ENCODE measurements at regions not wholly inside any gene's neighbourhood (a gene's known extent, or its start where the extent isn't known, plus 50 kb on each side); places are given as distances from the start of the nearest gene placed in this dataset.

DNA sequence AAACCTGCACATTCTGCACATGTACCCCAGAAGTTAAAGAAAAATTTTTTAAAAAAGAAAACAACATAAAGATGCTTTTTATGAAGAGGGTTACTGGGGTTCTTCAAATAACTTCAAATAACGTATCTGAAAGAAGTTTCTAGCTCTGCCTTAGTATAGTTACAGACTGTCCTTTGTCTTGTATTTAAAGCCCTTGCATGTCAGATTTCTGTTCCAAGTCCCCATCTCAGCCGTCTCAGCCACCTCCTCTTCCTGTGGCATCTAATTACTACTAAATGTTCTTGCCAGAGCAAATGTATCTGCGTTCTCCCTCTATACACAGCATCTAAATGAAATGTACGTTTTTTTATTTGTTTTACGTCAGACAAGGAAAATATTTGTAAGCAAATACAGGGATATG is 89.4 kb upstream of the AKR1E2 start:
- Histone ChIP-seq H3K36me3 (ENCODE audit: low read depth) (no peaks in the 10 kb centered on the region), H3F3A (ENCODE audit: insufficient read depth, low read depth) (no peaks in the 10 kb centered on the region), H4K20me1 (ENCODE audit: insufficient read depth) (no peaks in the 10 kb centered on the region), H3K27ac (no peak overlapping the region), H3K79me2 (ENCODE audit: low read depth) (no peaks in the 10 kb centered on the region), H3K4me2 (no peak overlapping the region), H3K4me1 (replicated peaks; ENCODE audit: insufficient read depth) (peaks cover 16% of the 10 kb centered on the region), H3K27me3 (ENCODE audit: insufficient read depth, low read depth) (no peaks in the 10 kb centered on the region), H3K9me2 (ENCODE audit: insufficient read depth) (no peaks in the 10 kb centered on the region), H3K4me3 (no peak overlapping the region), H3K9me3 (ENCODE audit: insufficient read depth, low read depth) (no peaks in the 10 kb centered on the region), H2AFZ (no peak overlapping the region)
- BruUV-seq (replicated peaks), result no TSS peak
- TF ChIP-seq, protein P1, sequence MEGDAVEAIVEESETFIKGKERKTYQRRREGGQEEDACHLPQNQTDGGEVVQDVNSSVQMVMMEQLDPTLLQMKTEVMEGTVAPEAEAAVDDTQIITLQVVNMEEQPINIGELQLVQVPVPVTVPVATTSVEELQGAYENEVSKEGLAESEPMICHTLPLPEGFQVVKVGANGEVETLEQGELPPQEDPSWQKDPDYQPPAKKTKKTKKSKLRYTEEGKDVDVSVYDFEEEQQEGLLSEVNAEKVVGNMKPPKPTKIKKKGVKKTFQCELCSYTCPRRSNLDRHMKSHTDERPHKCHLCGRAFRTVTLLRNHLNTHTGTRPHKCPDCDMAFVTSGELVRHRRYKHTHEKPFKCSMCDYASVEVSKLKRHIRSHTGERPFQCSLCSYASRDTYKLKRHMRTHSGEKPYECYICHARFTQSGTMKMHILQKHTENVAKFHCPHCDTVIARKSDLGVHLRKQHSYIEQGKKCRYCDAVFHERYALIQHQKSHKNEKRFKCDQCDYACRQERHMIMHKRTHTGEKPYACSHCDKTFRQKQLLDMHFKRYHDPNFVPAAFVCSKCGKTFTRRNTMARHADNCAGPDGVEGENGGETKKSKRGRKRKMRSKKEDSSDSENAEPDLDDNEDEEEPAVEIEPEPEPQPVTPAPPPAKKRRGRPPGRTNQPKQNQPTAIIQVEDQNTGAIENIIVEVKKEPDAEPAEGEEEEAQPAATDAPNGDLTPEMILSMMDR (conservative IDR thresholded peaks at IDR 0.05), result no peak
- TF ChIP-seq EZH2 (IDR thresholded peaks at IDR 0.05; ENCODE audit: low read depth), result no peak
- DNase-seq, result no peak
- ChIA-PET POLR2A (ENCODE audit: unreplicated experiment) (no interaction called here), CTCF (no interaction called here)
- intact Hi-C loops (cut with micrococcal nuclease; ENCODE audit: unreplicated experiment), result no loop called here

DNA sequence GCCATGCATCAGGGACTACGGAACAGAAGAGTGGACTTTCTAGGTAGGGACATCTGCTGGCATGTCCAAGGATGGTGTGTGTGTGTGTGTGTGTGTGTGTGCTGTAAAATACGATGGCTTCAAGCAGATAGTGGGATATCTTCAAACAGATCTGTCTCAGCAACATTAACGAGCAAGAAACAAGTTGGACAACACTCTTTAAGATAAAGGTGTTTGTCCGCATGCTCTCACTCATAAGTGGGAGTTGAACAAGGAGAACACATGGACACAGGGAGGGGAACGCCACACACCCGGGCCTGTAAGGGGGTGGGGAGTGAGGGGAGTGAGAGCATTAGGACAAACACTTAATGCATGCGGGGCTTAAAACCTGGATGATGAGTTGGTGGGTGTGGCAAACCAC is 89.8 kb upstream of the AKR1E2 start:
- TF ChIP-seq EZH2 (IDR thresholded peaks at IDR 0.05; ENCODE audit: low read depth), result no peak
- TF ChIP-seq, protein P1 (conservative IDR thresholded peaks at IDR 0.05), result no peak
- H3K9me2 ChIP-seq (ENCODE audit: insufficient read depth), result no peaks in the 10 kb centered on the region
- intact Hi-C loops (cut with micrococcal nuclease; ENCODE audit: unreplicated experiment), result no loop called here
- no TSS peak for BruUV-seq (replicated peaks)
- CTCF ChIA-PET, result no interaction called here
- H3K27me3 ChIP-seq (ENCODE audit: insufficient read depth, low read depth), result no peaks in the 10 kb centered on the region
- no peaks in the 10 kb centered on the region for H3K9me3 ChIP-seq (ENCODE audit: insufficient read depth, low read depth)
- no peaks in the 10 kb centered on the region for H3K36me3 ChIP-seq (ENCODE audit: low read depth)
- peaks cover 16% of the 10 kb centered on the region for H3K4me1 ChIP-seq (replicated peaks; ENCODE audit: insufficient read depth)
- DNase-seq, result no peak
- H3K27ac ChIP-seq, result no peak overlapping the region
- no peaks in the 10 kb centered on the region for H3F3A ChIP-seq (ENCODE audit: insufficient read depth, low read depth)
- H3K4me2 ChIP-seq, result no peak overlapping the region
- H2AFZ ChIP-seq, result no peak overlapping the region
- no peaks in the 10 kb centered on the region for H4K20me1 ChIP-seq (ENCODE audit: insufficient read depth)
- H3K79me2 ChIP-seq (ENCODE audit: low read depth), result no peaks in the 10 kb centered on the region
- no peak overlapping the region for H3K4me3 ChIP-seq
- POLR2A ChIA-PET (ENCODE audit: unreplicated experiment), result no interaction called here

DNA sequence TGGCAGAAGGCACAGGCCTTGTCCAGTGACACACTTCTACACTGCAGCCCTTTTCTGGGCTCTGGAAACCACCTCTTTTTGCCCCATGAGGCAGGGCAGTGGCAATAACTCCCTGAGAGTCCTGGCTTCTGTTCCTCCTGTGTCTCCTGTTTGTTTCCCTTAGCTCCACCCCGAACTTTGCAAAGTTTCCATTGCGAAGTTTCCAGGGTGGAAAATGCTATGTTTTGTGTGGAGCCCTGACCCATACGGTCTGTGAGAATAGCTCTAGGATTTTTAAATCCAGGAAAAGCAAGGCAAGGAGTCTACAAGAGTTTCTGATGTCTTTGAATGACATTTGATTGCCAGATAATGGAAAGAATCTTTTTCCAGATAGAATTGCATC is 92.2 kb upstream of the AKR1E2 start:
- Histone ChIP-seq H3K36me3 (ENCODE audit: low read depth) (no peaks in the 10 kb centered on the region), H3K4me1 (replicated peaks; ENCODE audit: insufficient read depth) (peaks cover 16% of the 10 kb centered on the region), H4K20me1 (ENCODE audit: insufficient read depth) (no peaks in the 10 kb centered on the region), H3K4me3 (no peak overlapping the region), H3F3A (ENCODE audit: insufficient read depth, low read depth) (no peaks in the 10 kb centered on the region), H2AFZ (no peak overlapping the region; the same call in 1 of the 2 replicates), H3K27ac (peak overlapping the region; percentile 70), H3K4me2 (no peak overlapping the region), H3K9me2 (ENCODE audit: insufficient read depth) (no peaks in the 10 kb centered on the region), H3K79me2 (ENCODE audit: low read depth) (no peaks in the 10 kb centered on the region), H3K9me3 (ENCODE audit: insufficient read depth, low read depth) (no peaks in the 10 kb centered on the region), H3K27me3 (ENCODE audit: insufficient read depth, low read depth) (no peaks in the 10 kb centered on the region)
- BruUV-seq (replicated peaks), result no TSS peak
- DNase-seq, result peak in 1 of 2 experiments; percentile 8
- ChIA-PET POLR2A (ENCODE audit: unreplicated experiment) (interaction anchor here (0.7 kb wide), 1 partner anchor 82 kb away, joined by 4 read pairs; no protein-coding TSS in a partner anchor), CTCF (interaction anchor here (1.0 kb wide), 1 partner anchor 1561 kb away, joined by 3 read pairs; the partner anchor contains the start of gene PITRM1)
- intact Hi-C loops (cut with micrococcal nuclease; ENCODE audit: unreplicated experiment), result loop anchor here (2.0 kb wide), 1 partner anchor 71 kb away; no protein-coding TSS in a partner anchor
- TF ChIP-seq, protein P1 (conservative IDR thresholded peaks at IDR 0.05), result no peak
- TF ChIP-seq EZH2 (IDR thresholded peaks at IDR 0.05; ENCODE audit: low read depth), result no peak
